SU-DHL-6 (cell line): ENCODE measurements at regions not wholly inside any gene's neighbourhood (a gene's known extent, or its start where the extent isn't known, plus 50 kb on each side); places are given as distances from the start of the nearest gene placed in this dataset.

Experiments
- H2AFZ ChIP-seq: fragments of 200-600 bp; sonication (generic); 2 replicates; pipeline ENCODE4 v1.6.1; 2014; ENCODE audit warnings: low read depth, mild to moderate bottlenecking, moderate library complexity, mixed read lengths, antibody characterized with exemption, low read length; ENCODE audit not compliant: severe bottlenecking
- H3F3A ChIP-seq: fragments of 200-600 bp; shearing (Covaris generic); 2 replicates; pipeline ENCODE4 v1.6.0; 2016; ENCODE audit warnings: antibody characterized with exemption, mild to moderate bottlenecking; ENCODE audit not compliant: insufficient read depth
- H3K27ac ChIP-seq: fragments of 200-600 bp; sonication (generic); 2 replicates; pipeline ENCODE4 v1.5.1; 2016; ENCODE audit warnings: low read depth, mild to moderate bottlenecking, low read length, moderate library complexity, mixed read lengths
- H3K27me3 ChIP-seq: fragments of 200-600 bp; sonication (generic), shearing (Covaris generic); 2 replicates; pipeline ENCODE4 v1.6.0; 2014; ENCODE audit warnings: mild to moderate bottlenecking, low read length
- H3K36me3 ChIP-seq: fragments of 200-600 bp; sonication (generic); 2 replicates; pipeline ENCODE4 v1.6.1; 2014; ENCODE audit warnings: mild to moderate bottlenecking, low read length, mixed read lengths
- H3K4me2 ChIP-seq: fragments of 300-600, 200-600 bp; shearing (Covaris generic), sonication (generic); 2 replicates; pipeline ENCODE4 v1.6.0; 2014; ENCODE audit warnings: low read length, low read depth, mild to moderate bottlenecking; ENCODE audit not compliant: poor library complexity, severe bottlenecking
- H3K4me3 ChIP-seq: fragments of 200-600 bp; sonication (generic); 2 replicates; pipeline ENCODE4 v1.5.1; 2014; ENCODE audit warnings: antibody characterized with exemption, low read length, mild to moderate bottlenecking, mixed read lengths; ENCODE audit not compliant: insufficient read depth, poor library complexity, severe bottlenecking
- H3K79me2 ChIP-seq: fragments of 200-600 bp; sonication (generic); 2 replicates; pipeline ENCODE4 v1.6.1; 2014; ENCODE audit warnings: mild to moderate bottlenecking, low read length, moderate library complexity; ENCODE audit not compliant: insufficient read depth
- H3K9ac ChIP-seq: fragments of 200-600 bp; sonication (generic); 2 replicates; pipeline ENCODE4 v1.7.0; 2014; ENCODE audit warnings: mild to moderate bottlenecking, low read length
- H3K9me2 ChIP-seq: fragments of 200-600 bp; sonication (generic); replicated peaks from 2 replicates; pipeline ENCODE4 v1.6.1; 2014; ENCODE audit warnings: low read length; ENCODE audit not compliant: insufficient read depth
- H3K9me3 ChIP-seq: fragments of 200-600 bp; sonication (generic); 2 replicates; pipeline ENCODE4 v1.6.1; 2014; ENCODE audit warnings: low read length, mixed read lengths; ENCODE audit not compliant: insufficient read depth
- H4K20me1 ChIP-seq: fragments of 200-600 bp; sonication (generic); 2 replicates; pipeline ENCODE4 v1.6.1; 2014; ENCODE audit warnings: low read depth, mild to moderate bottlenecking, antibody characterized with exemption, low read length, moderate library complexity, mixed read lengths
- CTCF ChIP-seq: fragments of 200-600 bp; sonication (generic); IDR thresholded peaks from one replicate; pipeline ENCODE4 v1.5.1; 2017; ENCODE audit warnings: antibody characterized with exemption, mild to moderate bottlenecking, low read length, moderate library complexity; ENCODE audit not compliant: insufficient read depth, poor library complexity, severe bottlenecking
- EZH2phosphoT487 ChIP-seq: fragments of 200-600 bp; sonication (generic), shearing (Covaris generic); conservative IDR thresholded peaks from 2 replicates; pipeline ENCODE4 v1.6.1; 2018; ENCODE audit warnings: mild to moderate bottlenecking, antibody characterized with exemption, low read length, moderate library complexity, mixed read lengths

- no peaks in the 10 kb centered on the region for H3K9me3 ChIP-seq
- TF ChIP-seq EZH2phosphoT487 (no peak), CTCF (no peak)
- H3K9ac ChIP-seq = no peak overlapping the region
Observed at GRCh38 chr5:100004969-100005368, 530.2 kb upstream of the FAM174A start.

GRCh38 chr5:99998319-99998718, 536.9 kb upstream of the FAM174A start:
- Histone ChIP-seq H4K20me1 (no peaks in the 10 kb centered on the region), H3F3A (no peaks in the 10 kb centered on the region), H3K36me3 (no peaks in the 10 kb centered on the region), H3K4me2 (no peak overlapping the region), H3K27me3 (no peaks in the 10 kb centered on the region), H3K4me3 (no peak overlapping the region), H3K27ac (no peak overlapping the region), H3K9me2 (no peaks in the 10 kb centered on the region), H3K79me2 (no peaks in the 10 kb centered on the region), H3K9me3 (no peaks in the 10 kb centered on the region), H2AFZ (no peak overlapping the region), H3K9ac (no peak overlapping the region)
- TF ChIP-seq EZH2phosphoT487 (no peak), CTCF (no peak)

More at GRCh38 chr5:100004969-100005368, 530.2 kb upstream of the FAM174A start:
- no peak overlapping the region for H3K4me2 ChIP-seq
- no peak overlapping the region for H3K27ac ChIP-seq
- no peaks in the 10 kb centered on the region for H3K36me3 ChIP-seq
- H3K27me3 ChIP-seq = no peaks in the 10 kb centered on the region
- no peaks in the 10 kb centered on the region for H3K79me2 ChIP-seq
- H4K20me1 ChIP-seq = no peaks in the 10 kb centered on the region
- no peak overlapping the region for H2AFZ ChIP-seq
- H3K4me3 ChIP-seq = no peak overlapping the region
- no peaks in the 10 kb centered on the region for H3K9me2 ChIP-seq
- no peaks in the 10 kb centered on the region for H3F3A ChIP-seq

GRCh38 chr5:99995407-99995806, 539.8 kb upstream of the FAM174A start:
- no peaks in the 10 kb centered on the region for H3K9me2 ChIP-seq
- no peaks in the 10 kb centered on the region for H3K9me3 ChIP-seq
- H3K79me2 ChIP-seq = no peaks in the 10 kb centered on the region
- H3K4me2 ChIP-seq = no peak overlapping the region
- no peaks in the 10 kb centered on the region for H4K20me1 ChIP-seq
- H2AFZ ChIP-seq = no peak overlapping the region
- H3K36me3 ChIP-seq = no peaks in the 10 kb centered on the region
- no peak for TF ChIP-seq CTCF
- no peak for TF ChIP-seq EZH2phosphoT487
- no peak overlapping the region for H3K4me3 ChIP-seq
- no peaks in the 10 kb centered on the region for H3F3A ChIP-seq
- H3K9ac ChIP-seq = no peak overlapping the region
- H3K27me3 ChIP-seq = no peaks in the 10 kb centered on the region
- H3K27ac ChIP-seq = no peak overlapping the region

GRCh38 chr5:99973779-99974178, 561.4 kb upstream of the FAM174A start:
- no peaks in the 10 kb centered on the region for H3F3A ChIP-seq
- H2AFZ ChIP-seq = no peak overlapping the region

More at GRCh38 chr5:99973779-99974178, 561.4 kb upstream of the FAM174A start:
- Histone ChIP-seq H3K27ac (no peak overlapping the region), H3K9ac (no peak overlapping the region), H3K4me3 (no peak overlapping the region), H3K4me2 (no peak overlapping the region), H3K9me2 (no peaks in the 10 kb centered on the region), H3K27me3 (no peaks in the 10 kb centered on the region), H3K36me3 (no peaks in the 10 kb centered on the region), H4K20me1 (no peaks in the 10 kb centered on the region), H3K79me2 (no peaks in the 10 kb centered on the region), H3K9me3 (no peaks in the 10 kb centered on the region)
- TF ChIP-seq CTCF (no peak), EZH2phosphoT487 (no peak)
